Esophagus squamous epithelium (tissue), 5 donors: ENCODE measurements at regions not wholly inside any gene's neighbourhood (a gene's known extent, or its start where the extent isn't known, plus 50 kb on each side); places are given as distances from the start of the nearest gene placed in this dataset.

Experiments
- DNase-seq: peaks from one replicate; lab custom pipeline; 2025; lab: John Stamatoyannopoulos, UW
- H3K27ac ChIP-seq, 4 donors: fragments of 200-600 bp; sonication (generic); one replicate each; pipeline ENCODE4 v1.5.1; 2016 to 2019; ENCODE audit warnings: mild to moderate bottlenecking in 1 of 4
- H3K27me3 ChIP-seq, 4 donors: fragments of 200-600 bp; sonication (generic); 1 replicate in 3 of 4; 2 replicates in 1 of 4; pipeline versions ENCODE4 v1.5.1 to v1.6.0; 2017 to 2021; ENCODE audit warnings: antibody characterized with exemption in 1 of 4
- H3K36me3 ChIP-seq, 3 donors: fragments of 200-600 bp; sonication (generic); one replicate each; pipeline ENCODE4 v1.5.1; 2016 to 2019
- H3K4me1 ChIP-seq, 3 donors: fragments of 200-600 bp; sonication (generic); one replicate each; pipeline ENCODE4 v1.5.1; 2017 to 2019
- H3K4me3 ChIP-seq, 4 donors: fragments of 200-600 bp; sonication (generic); 1 replicate in 3 of 4; 2 replicates in 1 of 4; pipeline ENCODE4 v1.5.1; 2016 to 2019; ENCODE audit warnings: mild to moderate bottlenecking in 2 of 4, moderate library complexity in 1 of 4
- H3K9me3 ChIP-seq, 3 donors: fragments of 200-600 bp; sonication (generic); one replicate each; pipeline ENCODE4 v1.5.1; 2016 to 2019
- POLR2A ChIP-seq, 4 donors: fragments of 450-650 bp; IDR thresholded peaks; one replicate each; pipeline ENCODE4 v1.6.1; 2017; ENCODE audit warnings: antibody characterized with exemption in 4 of 4, mild to moderate bottlenecking in 4 of 4, moderate library complexity in 3 of 4
- WGBS, 2 donors: methylation state at CpG; one replicate each; pipeline ENCODE4 v1.1.5; 2018; 5-methylcytosine and 5-hydroxymethylcytosine counted together
- intact Hi-C: fragments of 100-400 bp; cut with DNase I; formaldehyde crosslinking; loops from one replicate; pipeline ENCODE4 v1.15.0; 2022
- TF ChIP-seq, protein P1 (sequence below), 6 experiments: fragments of 450-650 bp in 4 of 6; fragments of 200-600 bp in 2 of 6; sonication (generic) in 2 of 6; IDR thresholded peaks; one replicate each; pipeline ENCODE4 v1.5.1; 2016 to 2019; ENCODE audit warnings: antibody characterized with exemption in 6 of 6, mild to moderate bottlenecking in 4 of 6, moderate library complexity in 4 of 6
- donor health status: DM: yes; HTN: yes; CAD: no.

DNA sequence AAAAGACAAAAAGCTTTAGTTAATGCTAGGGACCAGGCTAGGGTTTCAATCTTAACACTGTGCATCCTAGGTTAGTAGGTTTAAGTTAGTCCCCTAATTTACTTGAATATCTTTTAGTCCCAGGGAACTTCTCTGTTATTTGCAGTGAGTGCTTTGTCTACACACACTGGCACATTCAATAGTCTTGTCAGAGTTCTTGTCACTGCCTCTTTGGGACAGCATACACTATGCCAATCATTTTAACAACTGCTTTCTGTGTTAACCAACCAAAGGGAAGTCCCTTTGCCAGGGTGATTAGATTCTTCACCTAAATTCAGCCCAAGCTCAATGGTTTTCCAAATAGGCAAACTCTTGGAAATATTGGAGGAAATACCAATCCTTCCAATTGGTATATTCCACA lies 221.8 kb upstream of the IGFBP7 start:
- intact Hi-C loops = no loop called here
- Histone ChIP-seq H3K27ac (no peak overlapping the region), H3K27me3 (no peaks in the 10 kb centered on the region), H3K4me3 (no peak overlapping the region), H3K36me3 (no peaks in the 10 kb centered on the region), H3K9me3 (no peaks in the 10 kb centered on the region), H3K4me1 (no peaks in the 10 kb centered on the region)
- TF ChIP-seq, protein P1, sequence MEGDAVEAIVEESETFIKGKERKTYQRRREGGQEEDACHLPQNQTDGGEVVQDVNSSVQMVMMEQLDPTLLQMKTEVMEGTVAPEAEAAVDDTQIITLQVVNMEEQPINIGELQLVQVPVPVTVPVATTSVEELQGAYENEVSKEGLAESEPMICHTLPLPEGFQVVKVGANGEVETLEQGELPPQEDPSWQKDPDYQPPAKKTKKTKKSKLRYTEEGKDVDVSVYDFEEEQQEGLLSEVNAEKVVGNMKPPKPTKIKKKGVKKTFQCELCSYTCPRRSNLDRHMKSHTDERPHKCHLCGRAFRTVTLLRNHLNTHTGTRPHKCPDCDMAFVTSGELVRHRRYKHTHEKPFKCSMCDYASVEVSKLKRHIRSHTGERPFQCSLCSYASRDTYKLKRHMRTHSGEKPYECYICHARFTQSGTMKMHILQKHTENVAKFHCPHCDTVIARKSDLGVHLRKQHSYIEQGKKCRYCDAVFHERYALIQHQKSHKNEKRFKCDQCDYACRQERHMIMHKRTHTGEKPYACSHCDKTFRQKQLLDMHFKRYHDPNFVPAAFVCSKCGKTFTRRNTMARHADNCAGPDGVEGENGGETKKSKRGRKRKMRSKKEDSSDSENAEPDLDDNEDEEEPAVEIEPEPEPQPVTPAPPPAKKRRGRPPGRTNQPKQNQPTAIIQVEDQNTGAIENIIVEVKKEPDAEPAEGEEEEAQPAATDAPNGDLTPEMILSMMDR (IDR thresholded peaks at IDR 0.05) = no peak
- no peak for TF ChIP-seq POLR2A (IDR thresholded peaks at IDR 0.05)
- DNase-seq = no peak

DNA sequence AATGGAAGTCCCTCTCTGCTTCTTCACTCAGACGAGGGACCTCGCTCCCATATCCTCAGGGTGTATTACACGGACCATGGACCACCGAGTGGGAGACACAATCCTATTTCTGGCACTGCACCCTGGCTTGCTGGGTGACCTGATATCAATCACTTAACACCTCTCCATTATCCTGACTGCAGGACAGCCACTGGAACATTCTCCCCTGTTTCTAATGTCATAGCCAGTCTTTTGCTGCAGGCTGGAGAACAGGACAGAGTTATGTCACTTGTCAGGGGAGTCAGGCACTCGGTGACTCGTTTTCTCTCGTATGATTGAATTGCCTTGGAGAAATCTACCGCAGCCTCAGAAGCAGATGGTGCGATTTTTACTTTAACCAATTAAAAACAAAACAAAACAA lies 219.1 kb upstream of the IGFBP7 start:
- H3K9me3 ChIP-seq = no peaks in the 10 kb centered on the region
- intact Hi-C loops = no loop called here
- no peaks in the 10 kb centered on the region for H3K27me3 ChIP-seq
- no peak for TF ChIP-seq POLR2A (IDR thresholded peaks at IDR 0.05)
- TF ChIP-seq, protein P1 (IDR thresholded peaks at IDR 0.05) = no peak
- H3K4me3 ChIP-seq = no peak overlapping the region
- H3K27ac ChIP-seq = no peak overlapping the region
- no peak for DNase-seq
- no peaks in the 10 kb centered on the region for H3K36me3 ChIP-seq
- 83 to 84% methylated on average over 9 of the region's 9 CpGs for WGBS, 2 donors
- H3K4me1 ChIP-seq = no peaks in the 10 kb centered on the region

DNA sequence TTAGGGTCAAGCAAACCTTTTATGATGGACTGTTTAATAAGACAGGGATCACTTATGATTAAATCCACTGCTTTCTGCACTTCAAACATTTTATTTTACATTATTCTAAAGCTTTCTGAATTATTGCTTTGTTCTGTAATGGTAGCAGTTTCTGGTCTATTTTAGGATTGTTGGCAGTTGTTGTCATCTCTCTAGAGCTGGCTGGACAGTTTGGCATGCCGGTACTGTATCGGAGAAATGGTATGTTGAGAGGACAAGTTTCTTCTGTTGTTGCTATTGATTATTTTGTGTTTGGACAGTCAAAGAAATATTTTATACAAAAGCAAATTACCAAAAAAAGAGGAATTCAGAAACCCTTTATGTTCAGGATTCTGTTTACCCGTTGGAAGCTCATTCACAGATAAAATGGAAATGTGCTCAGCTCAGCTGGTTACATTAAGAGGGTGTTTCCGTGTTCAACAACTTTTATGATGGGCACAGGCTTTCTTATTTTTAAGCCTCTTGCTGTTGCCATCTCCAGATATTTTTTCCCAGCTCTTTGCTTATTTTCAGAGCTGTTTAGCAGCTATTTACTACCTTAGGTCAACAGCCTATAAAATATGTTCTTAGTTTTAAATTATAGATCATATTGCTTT lies 214.6 kb upstream of the IGFBP7 start:
- intact Hi-C loops = no loop called here
- Histone ChIP-seq H3K27ac (no peak overlapping the region), H3K36me3 (no peaks in the 10 kb centered on the region), H3K27me3 (no peaks in the 10 kb centered on the region), H3K9me3 (no peaks in the 10 kb centered on the region), H3K4me1 (no peaks in the 10 kb centered on the region), H3K4me3 (no peak overlapping the region)
- 57 to 72% methylated on average over 4 of the region's 4 CpGs for WGBS, 2 donors
- no peak for DNase-seq
- TF ChIP-seq POLR2A (IDR thresholded peaks at IDR 0.05) = no peak
- TF ChIP-seq, protein P1 (IDR thresholded peaks at IDR 0.05) = no peak

DNA sequence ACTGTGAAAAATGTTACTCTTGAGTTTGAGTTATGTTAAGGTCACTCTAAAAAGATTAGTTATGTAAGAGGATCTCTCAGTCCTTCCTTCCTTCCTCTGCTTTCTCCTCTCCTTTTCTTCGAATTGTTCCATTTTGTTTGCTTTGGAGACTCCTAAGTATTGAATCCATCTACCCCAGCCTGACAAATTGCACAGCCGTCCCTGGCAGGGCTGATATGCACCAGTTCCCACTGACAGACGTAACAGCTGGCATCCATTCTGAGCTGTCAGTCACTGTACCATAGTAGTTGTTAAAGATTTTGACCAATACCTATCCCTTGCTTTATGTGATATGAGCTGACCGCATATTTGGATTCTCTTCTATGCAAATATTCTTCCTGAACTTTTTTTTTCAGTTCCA lies 210.7 kb upstream of the IGFBP7 start:
- no peaks in the 10 kb centered on the region for H3K36me3 ChIP-seq
- intact Hi-C loops = no loop called here
- H3K9me3 ChIP-seq = no peaks in the 10 kb centered on the region
- no peaks in the 10 kb centered on the region for H3K27me3 ChIP-seq
- no peak overlapping the region for H3K4me3 ChIP-seq
- no peaks in the 10 kb centered on the region for H3K4me1 ChIP-seq
- WGBS, 2 donors = 66 to 68% methylated on average over 4 of the region's 4 CpGs
- H3K27ac ChIP-seq = no peak overlapping the region
- DNase-seq = no peak
- TF ChIP-seq, protein P1 (IDR thresholded peaks at IDR 0.05) = no peak
- TF ChIP-seq POLR2A (IDR thresholded peaks at IDR 0.05) = no peak

DNA sequence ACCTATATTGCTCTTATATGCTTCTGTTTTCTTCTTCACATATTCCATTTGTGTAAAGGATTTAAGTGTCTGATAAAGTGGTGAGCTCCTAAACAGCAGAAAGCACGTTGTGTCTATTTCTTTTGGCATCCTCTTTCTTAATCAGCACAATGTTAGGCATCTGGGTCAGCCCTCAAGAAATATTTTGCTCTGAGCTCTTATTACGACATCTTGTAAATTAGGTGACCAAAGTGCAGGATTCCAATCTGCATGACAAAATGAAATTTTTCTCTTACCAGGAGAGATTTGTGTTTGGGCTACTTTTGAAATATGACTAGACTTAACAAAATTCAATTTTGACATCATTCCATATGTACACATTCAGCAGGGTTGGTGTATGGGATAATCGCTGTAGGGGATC lies 210.0 kb upstream of the IGFBP7 start:
- Histone ChIP-seq H3K27ac (no peak overlapping the region), H3K4me1 (no peaks in the 10 kb centered on the region), H3K27me3 (no peaks in the 10 kb centered on the region), H3K4me3 (no peak overlapping the region), H3K36me3 (no peaks in the 10 kb centered on the region), H3K9me3 (no peaks in the 10 kb centered on the region)
- no peak for TF ChIP-seq POLR2A (IDR thresholded peaks at IDR 0.05)
- TF ChIP-seq, protein P1 (IDR thresholded peaks at IDR 0.05) = no peak
- intact Hi-C loops = no loop called here
- WGBS, 2 donors = 83% methylated on average over 3 of the region's 3 CpGs
- DNase-seq = no peak
